C4-2B (cell line): ENCODE measurements at regions not wholly inside any gene's neighbourhood (a gene's known extent, or its start where the extent isn't known, plus 50 kb on each side); places are given as distances from the start of the nearest gene placed in this dataset.

Experiments
- ZFX ChIP-seq: fragments of 450-650 bp; IDR thresholded peaks from 2 replicates; pipeline ENCODE4 v1.6.1; 2017
- TF ChIP-seq, protein P1 (sequence below): fragments of 450-650 bp; conservative IDR thresholded peaks from 2 replicates; pipeline ENCODE4 v1.5.1; 2017; ENCODE audit warnings: mild to moderate bottlenecking

DNA sequence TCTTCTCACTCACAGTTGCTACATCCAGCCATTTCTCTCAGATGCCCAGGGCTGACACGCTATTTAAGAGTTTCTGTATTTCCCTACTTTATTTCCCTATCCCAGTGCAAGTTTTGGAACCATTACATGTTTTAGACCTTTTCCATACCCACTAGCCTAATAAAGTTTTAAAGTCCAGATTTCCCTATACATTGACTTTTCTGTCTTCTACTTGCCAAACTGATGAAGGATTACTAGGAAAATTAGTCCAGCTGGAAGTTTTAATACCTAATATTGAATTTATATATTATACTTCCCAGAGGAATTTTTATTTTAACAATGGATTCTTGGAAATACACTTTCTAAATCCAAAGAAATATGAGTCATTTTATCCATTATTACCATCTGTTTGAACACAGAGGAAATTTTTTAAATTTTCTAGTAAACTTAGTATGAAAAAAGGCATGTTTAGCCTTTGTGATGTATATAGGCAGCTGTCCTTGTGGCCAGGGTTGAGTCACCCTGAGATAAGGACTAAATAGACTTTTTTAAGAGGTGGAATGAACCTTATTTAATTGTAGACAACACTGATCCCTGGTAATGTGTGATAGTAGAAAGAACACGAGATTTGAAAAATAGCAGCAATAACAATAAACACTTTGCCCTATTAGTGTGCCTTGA is 205.0 kb downstream of the TFEC start:
- TF ChIP-seq, protein P1, sequence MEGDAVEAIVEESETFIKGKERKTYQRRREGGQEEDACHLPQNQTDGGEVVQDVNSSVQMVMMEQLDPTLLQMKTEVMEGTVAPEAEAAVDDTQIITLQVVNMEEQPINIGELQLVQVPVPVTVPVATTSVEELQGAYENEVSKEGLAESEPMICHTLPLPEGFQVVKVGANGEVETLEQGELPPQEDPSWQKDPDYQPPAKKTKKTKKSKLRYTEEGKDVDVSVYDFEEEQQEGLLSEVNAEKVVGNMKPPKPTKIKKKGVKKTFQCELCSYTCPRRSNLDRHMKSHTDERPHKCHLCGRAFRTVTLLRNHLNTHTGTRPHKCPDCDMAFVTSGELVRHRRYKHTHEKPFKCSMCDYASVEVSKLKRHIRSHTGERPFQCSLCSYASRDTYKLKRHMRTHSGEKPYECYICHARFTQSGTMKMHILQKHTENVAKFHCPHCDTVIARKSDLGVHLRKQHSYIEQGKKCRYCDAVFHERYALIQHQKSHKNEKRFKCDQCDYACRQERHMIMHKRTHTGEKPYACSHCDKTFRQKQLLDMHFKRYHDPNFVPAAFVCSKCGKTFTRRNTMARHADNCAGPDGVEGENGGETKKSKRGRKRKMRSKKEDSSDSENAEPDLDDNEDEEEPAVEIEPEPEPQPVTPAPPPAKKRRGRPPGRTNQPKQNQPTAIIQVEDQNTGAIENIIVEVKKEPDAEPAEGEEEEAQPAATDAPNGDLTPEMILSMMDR = no peak
- no peak for TF ChIP-seq ZFX
